ENCODE measurements at regions not wholly inside any gene's neighbourhood (a gene's known extent, or its start where the extent isn't known, plus 50 kb on each side); places are given as distances from the start of the nearest gene placed in this dataset.

DNA sequence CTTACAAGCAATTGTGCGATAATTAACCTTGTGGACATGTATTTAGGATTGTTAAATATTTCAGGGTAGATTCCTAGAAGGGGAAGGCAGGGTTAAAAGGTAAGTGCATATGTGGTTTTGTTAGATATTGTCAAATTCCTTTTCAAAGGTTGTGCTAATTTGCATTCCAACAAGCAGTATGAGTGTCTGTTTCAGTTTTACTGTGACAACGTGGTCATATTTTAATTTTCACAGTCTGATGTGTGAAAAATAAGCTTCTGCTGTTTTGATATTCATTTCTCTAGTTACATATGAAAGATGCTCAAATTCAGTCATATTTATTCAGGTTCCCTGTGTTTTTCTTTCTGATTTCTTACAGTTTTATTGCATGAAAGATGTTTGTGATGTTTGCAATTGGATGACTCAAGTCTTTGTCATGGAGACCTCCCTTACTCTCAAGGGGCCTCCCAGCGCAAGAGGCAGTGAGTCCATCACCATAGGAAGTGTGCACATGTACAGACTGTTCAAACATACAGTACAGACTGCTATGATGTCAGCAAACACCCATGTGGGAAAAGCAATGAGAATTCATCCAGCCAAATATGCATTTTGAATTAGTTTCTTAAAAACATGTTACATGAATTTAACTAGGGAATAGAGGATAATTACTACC lies 310.8 kb downstream of the GALR1 start:
- Histone ChIP-seq H3K36me3 (ENCODE audit: insufficient read depth) (no peaks in the 10 kb centered on the region), H3K4me1 (ENCODE audit: insufficient read depth) (no peaks in the 10 kb centered on the region), H3K4me3 (ENCODE audit: low read depth, low read length) (no peak overlapping the region), H3K27ac (ENCODE audit: low read depth) (no peak overlapping the region)
- WGBS: 75% methylated on average over 3 of the region's 3 CpGs
- no peak for DNase-seq (ENCODE audit: extremely low spot score)

DNA sequence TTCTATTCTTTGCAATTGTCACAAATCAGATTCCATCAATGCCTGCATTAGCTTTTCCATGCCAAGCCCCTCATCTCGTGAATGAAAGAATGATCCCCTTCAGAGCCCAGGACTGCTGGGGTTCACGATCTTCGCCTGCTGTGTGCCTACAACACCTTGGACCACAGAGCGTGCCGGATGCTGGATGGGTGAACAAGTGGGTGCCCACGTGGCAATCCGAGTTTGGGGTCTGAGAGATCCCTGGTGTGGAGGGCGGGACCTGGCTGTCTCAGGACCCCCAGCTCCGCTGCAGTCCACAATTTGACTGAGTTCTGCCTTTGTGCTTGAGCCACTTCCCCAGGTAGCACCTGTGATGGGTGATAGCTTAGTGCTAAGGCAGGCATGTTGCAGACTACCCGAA lies 317.0 kb downstream of the GALR1 start:
- WGBS: 86% methylated on average over 10 of the region's 10 CpGs
- H3K36me3 ChIP-seq (ENCODE audit: insufficient read depth): no peaks in the 10 kb centered on the region
- no peak for DNase-seq (ENCODE audit: extremely low spot score)
- no peaks in the 10 kb centered on the region for H3K4me1 ChIP-seq (ENCODE audit: insufficient read depth)
- no peak overlapping the region for H3K4me3 ChIP-seq (ENCODE audit: low read depth, low read length)
- H3K27ac ChIP-seq (ENCODE audit: low read depth): no peak overlapping the region

DNA sequence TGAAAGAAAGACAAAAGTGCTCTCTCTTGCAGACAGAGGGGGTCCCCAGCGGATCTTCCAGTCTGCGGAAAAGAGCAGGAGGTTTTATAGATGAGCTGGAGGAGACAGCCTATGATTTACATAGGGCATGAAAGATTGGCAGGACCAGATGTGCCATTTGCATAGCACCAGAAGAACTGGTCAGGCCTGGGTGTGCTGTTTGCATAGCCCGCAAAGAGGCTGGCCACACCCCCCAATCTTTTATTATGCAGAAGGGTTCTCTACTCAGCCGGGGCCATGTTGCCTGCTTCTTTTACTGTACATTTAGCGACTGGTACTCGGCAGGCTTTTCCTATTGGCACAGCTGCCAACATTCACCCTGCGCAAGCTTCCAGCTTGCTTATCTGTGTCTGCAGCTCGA lies 317.6 kb downstream of the GALR1 start:
- no peaks in the 10 kb centered on the region for H3K36me3 ChIP-seq (ENCODE audit: insufficient read depth)
- 72% methylated on average over 8 of the region's 8 CpGs for WGBS

DNA sequence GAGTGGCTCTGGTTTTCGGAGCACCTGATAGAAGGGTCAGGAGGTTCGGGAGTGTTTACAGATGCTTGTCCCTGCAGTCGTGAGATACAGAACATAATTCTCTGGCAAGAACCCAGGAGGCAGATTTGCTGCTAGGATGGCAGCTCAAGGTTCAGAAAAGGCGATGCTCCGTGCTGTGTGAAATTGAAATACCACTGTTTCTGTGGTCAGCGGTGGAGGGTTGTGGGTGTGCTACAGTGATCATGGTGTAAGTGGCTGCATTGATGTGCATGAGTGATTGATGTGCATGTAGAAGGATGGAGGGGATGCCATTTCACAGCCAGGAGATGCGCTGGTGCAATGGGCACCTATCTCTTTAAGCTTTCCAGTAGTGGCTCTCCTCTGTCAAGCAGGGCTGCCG lies 322.1 kb downstream of the GALR1 start:
- 88% methylated on average over 8 of the region's 8 CpGs for WGBS
- DNase-seq (ENCODE audit: extremely low spot score): no peak

More for the DNA sequence above, 317.6 kb downstream of the GALR1 start:
- DNase-seq (ENCODE audit: extremely low spot score): no peak
- Histone ChIP-seq H3K4me1 (ENCODE audit: insufficient read depth) (no peaks in the 10 kb centered on the region), H3K27ac (ENCODE audit: low read depth) (no peak overlapping the region), H3K4me3 (ENCODE audit: low read depth, low read length) (no peak overlapping the region)

DNA sequence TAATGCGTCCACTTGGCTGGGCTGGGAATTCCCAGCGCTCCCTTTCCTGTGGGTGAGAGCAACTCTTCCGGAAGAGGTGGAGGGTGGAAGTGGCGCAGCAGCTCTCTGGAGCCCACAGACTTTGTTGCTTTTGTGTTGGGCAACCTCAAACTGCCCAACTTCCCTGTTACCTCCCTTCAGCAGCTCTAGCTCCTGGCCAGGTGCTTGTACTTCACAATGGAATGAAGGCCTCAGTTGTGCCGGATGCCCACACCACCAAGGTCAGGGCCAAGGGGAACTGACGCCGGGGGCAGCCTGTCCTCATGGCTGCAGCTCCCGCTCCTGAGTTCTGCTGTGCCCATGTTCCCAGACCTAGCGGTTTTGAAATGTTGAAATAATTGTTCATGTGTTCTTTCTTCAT lies 322.9 kb downstream of the GALR1 start:
- WGBS: 92% methylated on average over 9 of the region's 9 CpGs
- Histone ChIP-seq H3K27ac (ENCODE audit: low read depth) (no peak overlapping the region), H3K36me3 (ENCODE audit: insufficient read depth) (no peaks in the 10 kb centered on the region), H3K4me3 (ENCODE audit: low read depth, low read length) (no peak overlapping the region), H3K4me1 (ENCODE audit: insufficient read depth) (no peaks in the 10 kb centered on the region)
- DNase-seq (ENCODE audit: extremely low spot score): no peak

More for the DNA sequence above, 322.1 kb downstream of the GALR1 start:
- Histone ChIP-seq H3K27ac (ENCODE audit: low read depth) (no peak overlapping the region), H3K4me1 (ENCODE audit: insufficient read depth) (no peaks in the 10 kb centered on the region), H3K4me3 (ENCODE audit: low read depth, low read length) (no peak overlapping the region), H3K36me3 (ENCODE audit: insufficient read depth) (no peaks in the 10 kb centered on the region)

DNA sequence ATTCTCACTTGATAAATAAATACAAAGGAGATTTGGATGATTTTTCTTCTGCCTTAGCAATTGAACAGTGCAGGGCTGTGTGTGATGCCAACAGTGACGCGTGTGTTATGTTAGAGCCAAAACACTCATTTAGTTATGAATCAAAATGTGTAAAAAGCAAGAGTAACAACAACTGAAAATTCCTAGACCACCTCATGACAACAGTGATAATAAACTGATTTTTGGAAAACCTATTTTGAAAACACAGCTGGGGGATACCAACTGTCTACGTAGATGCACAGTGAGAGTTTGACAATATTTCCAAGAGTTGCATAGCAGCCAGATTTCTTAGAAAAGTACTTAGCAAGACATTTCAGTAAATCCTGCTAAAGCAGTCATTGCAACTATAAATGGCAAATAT lies 323.9 kb downstream of the GALR1 start:
- WGBS: 75% methylated on average over 3 of the region's 3 CpGs
- Histone ChIP-seq H3K4me1 (ENCODE audit: insufficient read depth) (no peaks in the 10 kb centered on the region), H3K4me3 (ENCODE audit: low read depth, low read length) (no peak overlapping the region), H3K36me3 (ENCODE audit: insufficient read depth) (no peaks in the 10 kb centered on the region), H3K27ac (ENCODE audit: low read depth) (no peak overlapping the region)
- no peak for DNase-seq (ENCODE audit: extremely low spot score)

- no peak for DNase-seq (ENCODE audit: extremely low spot score)
- Histone ChIP-seq H3K36me3 (ENCODE audit: insufficient read depth) (no peaks in the 10 kb centered on the region), H3K27ac (ENCODE audit: low read depth) (no peak overlapping the region), H3K4me1 (ENCODE audit: insufficient read depth) (no peaks in the 10 kb centered on the region), H3K4me3 (ENCODE audit: low read depth, low read length) (no peak overlapping the region)
- 82% methylated on average over 7 of the region's 7 CpGs for WGBS
Observed at GRCh38 chr18:77590943-77591515, 341.4 kb downstream of the GALR1 start.

GRCh38 chr18:77597726-77598125 lies 348.1 kb downstream of the GALR1 start:
- no peaks in the 10 kb centered on the region for H3K36me3 ChIP-seq (ENCODE audit: insufficient read depth)
- no peak overlapping the region for H3K27ac ChIP-seq (ENCODE audit: low read depth)
- no peak overlapping the region for H3K4me3 ChIP-seq (ENCODE audit: low read depth, low read length)
- DNase-seq (ENCODE audit: extremely low spot score): no peak
- no peaks in the 10 kb centered on the region for H3K4me1 ChIP-seq (ENCODE audit: insufficient read depth)
- WGBS: 80% methylated on average over 7 of the region's 7 CpGs

GRCh38 chr18:77600674-77601073 lies 351.0 kb downstream of the GALR1 start:
- Histone ChIP-seq H3K36me3 (ENCODE audit: insufficient read depth) (no peaks in the 10 kb centered on the region), H3K27ac (ENCODE audit: low read depth) (no peak overlapping the region), H3K4me3 (ENCODE audit: low read depth, low read length) (no peak overlapping the region), H3K4me1 (ENCODE audit: insufficient read depth) (no peaks in the 10 kb centered on the region)
- 85% methylated on average over 2 of the region's 2 CpGs for WGBS
- no peak for DNase-seq (ENCODE audit: extremely low spot score)

- Histone ChIP-seq H3K36me3 (ENCODE audit: insufficient read depth) (no peaks in the 10 kb centered on the region), H3K4me3 (ENCODE audit: low read depth, low read length) (no peak overlapping the region), H3K27ac (ENCODE audit: low read depth) (no peak overlapping the region), H3K4me1 (ENCODE audit: insufficient read depth) (no peaks in the 10 kb centered on the region)
- 66% methylated on average over 2 of the region's 2 CpGs for WGBS
- DNase-seq (ENCODE audit: extremely low spot score): no peak
Observed at GRCh38 chr18:77601567-77601966, 351.9 kb downstream of the GALR1 start.

DNA sequence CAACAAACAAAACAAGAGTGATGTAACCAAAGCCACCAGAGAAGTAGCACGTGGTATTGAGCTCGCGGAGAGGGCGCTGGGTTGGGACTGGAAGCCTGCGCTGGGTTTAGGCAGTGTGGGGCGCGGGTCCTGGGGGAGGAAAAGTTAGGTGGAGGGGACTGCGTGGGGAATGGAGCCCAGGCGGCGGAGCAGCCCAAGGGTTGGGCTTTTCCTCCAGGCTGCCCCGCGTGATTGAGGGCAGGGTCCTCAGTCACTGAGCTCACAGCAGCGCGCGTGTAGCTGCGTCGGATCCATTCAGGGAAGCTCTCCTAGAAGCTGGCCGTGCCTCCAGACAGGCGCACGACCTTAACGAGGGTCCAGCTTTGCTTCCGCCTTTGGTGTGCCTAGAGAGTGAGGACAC lies 357.4 kb downstream of the GALR1 start:
- 92% methylated on average over 22 of the region's 22 CpGs for WGBS
- DNase-seq (ENCODE audit: extremely low spot score): no peak
- Histone ChIP-seq H3K27ac (ENCODE audit: low read depth) (no peak overlapping the region), H3K4me1 (ENCODE audit: insufficient read depth) (no peaks in the 10 kb centered on the region), H3K4me3 (ENCODE audit: low read depth, low read length) (no peak overlapping the region), H3K36me3 (ENCODE audit: insufficient read depth) (no peaks in the 10 kb centered on the region)

GRCh38 chr18:77608807-77609206 lies 359.2 kb downstream of the GALR1 start:
- no peak for DNase-seq (ENCODE audit: extremely low spot score)
- H3K4me1 ChIP-seq (ENCODE audit: insufficient read depth): no peaks in the 10 kb centered on the region
- 88% methylated on average over 10 of the region's 10 CpGs for WGBS

DNA sequence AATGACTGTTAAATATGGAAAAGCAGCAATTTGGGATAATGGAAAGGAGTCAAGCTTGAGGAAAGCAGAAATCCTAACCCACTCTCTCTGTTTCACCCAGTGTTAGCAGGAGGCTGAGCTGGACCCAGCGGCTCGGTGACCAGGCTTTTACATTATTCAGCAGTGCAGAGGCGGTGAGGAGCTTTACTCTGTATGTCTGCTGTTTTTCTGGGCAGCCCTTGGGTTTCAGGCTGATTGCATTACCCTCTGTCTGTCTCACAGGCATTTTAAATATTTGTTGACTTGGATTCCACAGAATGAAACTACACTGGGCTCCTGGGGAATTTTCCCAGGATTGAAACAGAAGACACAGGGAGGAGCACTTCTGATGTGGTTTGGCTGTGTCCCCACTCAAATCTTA lies 368.0 kb downstream of the GALR1 start:
- H3K27ac ChIP-seq (ENCODE audit: low read depth): no peak overlapping the region
- no peak for DNase-seq (ENCODE audit: extremely low spot score)
- no peaks in the 10 kb centered on the region for H3K4me1 ChIP-seq (ENCODE audit: insufficient read depth)
- 78% methylated on average over 3 of the region's 3 CpGs for WGBS
- no peak overlapping the region for H3K4me3 ChIP-seq (ENCODE audit: low read depth, low read length)
- H3K36me3 ChIP-seq (ENCODE audit: insufficient read depth): no peaks in the 10 kb centered on the region

More at GRCh38 chr18:77608807-77609206, 359.2 kb downstream of the GALR1 start:
- H3K36me3 ChIP-seq (ENCODE audit: insufficient read depth): no peaks in the 10 kb centered on the region
- H3K27ac ChIP-seq (ENCODE audit: low read depth): no peak overlapping the region
- no peak overlapping the region for H3K4me3 ChIP-seq (ENCODE audit: low read depth, low read length)

DNA sequence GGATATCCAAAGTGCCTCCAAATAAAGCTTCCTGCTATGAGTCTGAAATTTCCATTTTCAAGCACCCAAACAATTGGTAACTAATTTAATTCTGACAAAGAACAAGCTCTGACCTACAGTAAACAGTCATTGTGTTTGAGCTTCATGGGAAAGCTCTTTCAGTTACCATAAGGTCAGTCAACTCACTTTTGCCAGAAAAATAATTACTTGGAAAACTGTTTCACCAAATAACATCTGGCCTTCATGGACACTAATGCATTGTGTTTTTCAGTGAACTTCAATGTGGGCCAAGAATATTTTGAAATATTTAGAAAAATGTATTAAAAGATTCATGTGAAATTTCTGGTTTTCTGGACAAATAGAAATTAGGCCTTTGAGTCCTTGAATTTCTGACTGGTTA lies 369.9 kb downstream of the GALR1 start:
- Histone ChIP-seq H3K4me3 (ENCODE audit: low read depth, low read length) (no peak overlapping the region), H3K27ac (ENCODE audit: low read depth) (no peak overlapping the region), H3K4me1 (ENCODE audit: insufficient read depth) (no peaks in the 10 kb centered on the region), H3K36me3 (ENCODE audit: insufficient read depth) (no peaks in the 10 kb centered on the region)
- no peak for DNase-seq (ENCODE audit: extremely low spot score)
